Astrocyte of the cerebellum (primary cell): ENCODE measurements at regions not wholly inside any gene's neighbourhood (a gene's known extent, or its start where the extent isn't known, plus 50 kb on each side); places are given as distances from the start of the nearest gene placed in this dataset.

Source experiments
- DNase-seq: peaks from one replicate; pipeline ENCODE4 v3.0.0-alpha.2; 2011; ENCODE audit warnings: low read depth
- H3K4me3 ChIP-seq: 2 replicates; pipeline ENCODE4 v1.5.1; 2011; ENCODE audit warnings: mild to moderate bottlenecking, low read depth, low read length, moderate library complexity
- CTCF ChIP-seq: IDR thresholded peaks from 2 replicates; pipeline ENCODE4 v1.5.1; 2012; ENCODE audit warnings: low read length, low read depth, moderate library complexity, mild to moderate bottlenecking; ENCODE audit errors: missing control alignments
- in situ Hi-C: cut with HindIII; loops from 2 replicates; pipeline ENCODE4 v1.10.0; 2017; ENCODE audit warnings: low sequenced_read_pairs

- no peak for TF ChIP-seq CTCF
- no peak for DNase-seq
- H3K4me3 ChIP-seq, result no peak overlapping the region
- in situ Hi-C loops, result no loop called here
Observed at GRCh38 chr15:70523616-70524015, 239.7 kb downstream of the UACA start.

- TF ChIP-seq CTCF, result no peak
- no peak for DNase-seq
- H3K4me3 ChIP-seq, result no peak overlapping the region
- in situ Hi-C loops, result no loop called here
Observed at GRCh38 chr15:70523192-70523591, 240.2 kb downstream of the UACA start.

- no peak for DNase-seq
- in situ Hi-C loops, result no loop called here
- no peak overlapping the region for H3K4me3 ChIP-seq
- TF ChIP-seq CTCF, result no peak
Observed at GRCh38 chr15:70522323-70522966, 240.9 kb downstream of the UACA start.

GRCh38 chr15:70521576-70522322, 241.6 kb downstream of the UACA start:
- in situ Hi-C loops, result no loop called here
- H3K4me3 ChIP-seq, result no peak overlapping the region
- no peak for DNase-seq
- no peak for TF ChIP-seq CTCF

- TF ChIP-seq CTCF, result no peak
- no peak for DNase-seq
- no peak overlapping the region for H3K4me3 ChIP-seq
- in situ Hi-C loops, result no loop called here
Observed at GRCh38 chr15:70519616-70520015, 243.7 kb downstream of the UACA start.

GRCh38 chr15:70519004-70519365, 244.4 kb downstream of the UACA start:
- H3K4me3 ChIP-seq, result no peak overlapping the region
- no peak for DNase-seq
- in situ Hi-C loops, result no loop called here
- no peak for TF ChIP-seq CTCF
